ENCODE measurements at regions not wholly inside any gene's neighbourhood (a gene's known extent, or its start where the extent isn't known, plus 50 kb on each side); places are given as distances from the start of the nearest gene placed in this dataset.

DNA sequence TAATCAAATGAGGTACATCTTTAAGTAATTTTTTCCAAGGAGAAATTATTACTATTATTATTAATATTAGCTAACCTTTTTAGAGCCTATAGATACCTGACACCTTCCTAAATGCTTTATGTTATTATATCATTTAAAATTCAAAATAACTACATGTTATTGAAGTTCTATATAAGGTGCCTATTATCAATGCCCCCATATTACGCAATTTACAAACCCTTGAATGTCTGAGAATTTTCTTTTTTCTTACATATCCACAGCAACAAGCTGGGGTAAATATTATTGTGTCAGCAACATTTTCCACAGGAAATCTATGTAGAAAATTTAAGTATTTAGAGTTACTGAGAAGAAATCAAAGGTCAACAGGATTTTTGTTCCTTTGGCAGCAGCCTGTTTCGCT is 327.3 kb downstream of the NXPE2 start:
- DNase-seq (ENCODE audit: low read depth in 4 of 4, low spot score in 3 of 4), result no peak

DNA sequence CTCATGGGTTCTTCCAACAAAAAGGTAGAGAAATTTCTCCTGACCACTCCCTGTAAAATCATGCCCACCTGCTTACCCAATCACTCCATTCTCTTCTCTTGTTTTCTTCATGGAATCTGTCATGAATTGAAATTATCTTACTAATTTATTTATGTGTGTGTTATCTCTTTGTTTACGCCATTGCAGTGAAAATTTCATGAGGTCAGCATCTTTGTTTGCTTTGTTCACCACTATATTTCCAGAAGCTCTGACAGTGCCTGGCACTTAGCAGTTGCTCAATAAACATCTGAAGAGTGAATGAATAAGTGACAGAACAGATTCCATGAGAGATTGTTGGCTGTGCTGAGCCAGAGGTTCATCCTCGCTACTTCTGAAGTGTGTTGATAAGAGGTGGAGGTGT is 329.5 kb downstream of the NXPE2 start:
- no peak for DNase-seq (ENCODE audit: low read depth in 4 of 4, low spot score in 3 of 4)

- no peak for DNase-seq (ENCODE audit: low read depth in 4 of 4, low spot score in 3 of 4)
Measured at GRCh38 chr11:115008799-115009198, 330.5 kb downstream of the NXPE2 start.

DNA sequence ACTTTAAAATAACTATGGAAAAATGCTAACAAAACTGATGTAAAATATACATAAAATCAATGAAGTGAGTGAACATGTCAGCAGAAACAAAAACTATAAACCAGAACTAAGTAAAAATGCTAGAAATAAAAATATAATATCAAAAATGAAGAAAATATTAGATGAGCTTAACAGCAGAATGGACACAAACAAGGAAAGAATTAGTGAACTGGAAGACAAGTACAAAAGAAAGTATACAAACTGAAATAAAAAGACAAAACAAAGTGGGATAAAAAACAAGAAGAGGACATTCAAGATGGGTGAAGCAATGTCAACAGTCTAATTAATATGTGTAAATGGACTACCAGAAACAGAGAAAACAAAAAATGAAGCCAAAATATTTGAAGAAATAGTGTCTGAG is 339.2 kb downstream of the NXPE2 start:
- DNase-seq (ENCODE audit: low read depth in 4 of 4, low spot score in 3 of 4), result no peak

GRCh38 chr11:115030166-115030565 is 351.8 kb downstream of the NXPE2 start:
- no peak for DNase-seq (ENCODE audit: low read depth in 4 of 4, low spot score in 3 of 4)

GRCh38 chr11:115036406-115037180 is 358.3 kb downstream of the NXPE2 start:
- no peak for DNase-seq (ENCODE audit: low read depth in 4 of 4, low spot score in 3 of 4)

DNA sequence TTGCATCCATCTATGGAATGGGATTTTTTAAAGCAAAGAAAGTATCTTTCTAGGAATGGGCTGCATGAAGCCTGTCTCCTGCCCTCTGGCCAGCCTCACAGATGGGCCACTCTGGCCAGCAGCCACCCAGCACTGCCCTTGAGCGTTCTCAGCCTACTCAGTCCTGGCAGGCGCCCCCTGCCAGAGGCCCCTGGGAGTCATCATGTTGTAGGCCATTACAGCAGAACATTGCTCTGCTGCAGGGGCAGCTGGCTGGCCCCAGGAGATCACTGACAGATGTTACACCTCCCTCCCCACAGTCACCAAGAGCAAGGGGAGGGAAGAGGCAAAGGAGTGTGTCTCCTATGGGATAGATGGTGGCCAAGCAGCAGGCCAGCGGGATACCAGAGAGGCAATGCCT is 363.7 kb downstream of the NXPE2 start:
- no peak for DNase-seq (ENCODE audit: low read depth in 4 of 4, low spot score in 3 of 4)

DNA sequence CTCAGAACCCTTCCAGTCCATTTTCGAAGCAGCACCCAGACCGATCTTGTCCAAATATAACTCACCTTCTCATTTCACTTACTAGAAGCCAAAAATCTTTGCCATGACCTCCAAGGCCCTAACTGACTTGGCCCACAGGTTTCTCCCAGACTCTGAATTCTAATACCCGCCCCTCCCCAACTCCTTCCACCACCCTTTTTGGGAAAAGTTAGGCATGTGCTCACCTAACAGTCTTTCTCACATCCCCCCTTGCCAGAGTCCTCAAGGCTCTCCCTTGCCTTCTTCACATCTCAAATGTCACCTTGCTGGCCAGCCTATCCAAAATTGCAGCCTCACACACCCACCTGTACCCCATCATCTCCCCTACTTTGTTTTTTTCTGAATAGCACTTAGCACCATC is 369.3 kb downstream of the NXPE2 start:
- DNase-seq (ENCODE audit: low read depth in 4 of 4, low spot score in 3 of 4), result no peak

DNA sequence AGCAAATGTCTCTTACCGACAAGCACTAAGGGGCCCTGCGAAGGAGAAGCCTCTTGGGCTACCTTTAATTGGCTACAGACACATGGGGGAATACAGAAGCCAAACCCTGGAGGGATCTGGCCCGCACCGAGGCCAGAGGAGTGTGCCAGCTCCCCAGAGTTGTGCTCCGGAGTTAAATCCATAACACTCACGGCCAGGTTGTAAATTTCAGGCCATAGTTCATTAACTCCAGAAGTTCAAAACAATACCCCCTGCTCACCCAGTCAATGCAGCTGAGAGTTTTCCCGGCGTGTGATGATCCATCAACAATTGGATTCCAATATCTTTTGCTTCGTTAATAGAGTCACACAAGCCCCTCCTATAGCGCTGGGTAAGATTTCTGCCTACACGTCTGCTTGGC is 371.5 kb downstream of the NXPE2 start:
- DNase-seq (ENCODE audit: low read depth in 4 of 4, low spot score in 3 of 4), result no peak

- DNase-seq (ENCODE audit: low read depth in 4 of 4, low spot score in 3 of 4), result no peak
Measured at GRCh38 chr11:115050756-115051155, 372.4 kb downstream of the NXPE2 start.

DNA sequence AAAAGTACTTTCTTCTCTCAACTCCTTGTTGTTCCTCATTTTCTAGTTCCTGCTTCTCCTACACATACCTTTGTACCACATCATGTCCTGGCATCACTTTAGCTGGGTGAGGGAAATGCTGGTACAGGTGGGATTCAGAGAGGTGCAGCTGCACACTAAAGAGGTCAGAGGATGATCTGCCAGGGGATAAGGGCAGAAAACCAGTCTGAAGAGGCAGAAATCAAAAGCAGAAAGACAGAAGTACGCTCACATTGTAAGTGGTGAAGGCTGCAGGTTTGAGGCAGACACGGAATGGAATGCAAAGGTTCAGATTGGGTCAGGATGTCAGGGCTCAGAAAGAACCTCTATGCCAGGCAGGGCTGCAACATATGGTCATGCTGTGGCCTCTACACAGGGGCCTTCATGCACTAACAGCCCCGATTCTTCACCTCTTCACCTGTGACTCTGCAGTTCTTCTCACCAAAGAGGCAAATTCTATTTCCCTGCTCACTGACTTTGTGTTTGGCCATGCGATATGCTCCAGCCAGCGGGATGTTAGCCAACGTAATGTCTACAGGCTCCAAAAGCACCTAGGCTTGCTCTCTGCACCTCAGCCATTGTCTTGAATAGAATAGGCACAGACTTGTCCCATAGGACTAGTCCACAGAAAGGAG is 373.7 kb downstream of the NXPE2 start:
- no peak for DNase-seq (ENCODE audit: low read depth in 4 of 4, low spot score in 3 of 4)

DNA sequence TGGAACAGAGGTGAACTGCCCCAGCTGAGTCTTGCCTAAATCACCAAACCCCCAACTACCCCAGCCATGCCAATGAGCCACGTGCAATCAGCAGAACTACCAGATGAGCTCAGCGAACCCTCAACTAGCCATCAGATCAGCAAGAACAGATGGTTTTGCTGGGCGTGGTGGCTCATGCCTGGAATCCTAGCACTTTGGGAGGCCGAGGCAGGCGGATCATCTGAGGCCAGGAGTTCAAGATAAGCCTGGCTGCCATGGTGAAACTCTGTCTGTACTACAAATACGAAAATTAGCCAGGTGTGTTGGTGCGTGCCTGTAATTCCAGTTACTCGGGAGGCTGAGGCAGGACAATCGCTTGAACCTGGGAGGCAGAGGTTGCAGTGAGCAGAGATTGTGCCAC is 374.3 kb downstream of the NXPE2 start:
- DNase-seq (ENCODE audit: low read depth in 4 of 4, low spot score in 3 of 4), result no peak

GRCh38 chr11:115054570-115055538 is 376.5 kb downstream of the NXPE2 start:
- DNase-seq (ENCODE audit: low read depth in 4 of 4, low spot score in 3 of 4), result no peak

GRCh38 chr11:115056514-115056913 is 378.2 kb downstream of the NXPE2 start:
- no peak for DNase-seq (ENCODE audit: low read depth in 4 of 4, low spot score in 3 of 4)

DNA sequence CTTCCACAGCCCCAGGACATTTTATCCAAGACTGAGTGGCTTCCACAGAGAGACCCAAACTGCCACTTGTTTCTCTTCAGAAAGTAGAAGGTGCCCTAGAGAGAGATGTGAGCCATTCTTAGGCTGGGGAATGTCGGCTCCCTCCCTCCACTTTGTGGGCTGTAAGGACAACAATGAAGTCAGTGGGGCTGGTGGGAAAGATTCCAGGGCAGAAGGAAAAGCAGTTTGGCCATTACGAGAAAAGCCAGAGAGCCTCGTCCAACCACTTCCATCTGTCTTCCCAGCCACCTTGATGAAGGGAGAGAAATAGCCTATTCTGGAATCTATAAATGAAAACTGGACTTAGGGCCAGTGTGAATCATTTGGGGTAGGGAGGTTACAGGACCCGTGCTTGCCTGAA is 382.5 kb downstream of the NXPE2 start:
- DNase-seq (ENCODE audit: low read depth in 4 of 4, low spot score in 3 of 4), result no peak

- DNase-seq (ENCODE audit: low read depth in 4 of 4, low spot score in 3 of 4), result no peak
Measured at GRCh38 chr11:115065314-115065713, 387.0 kb downstream of the NXPE2 start.

DNA sequence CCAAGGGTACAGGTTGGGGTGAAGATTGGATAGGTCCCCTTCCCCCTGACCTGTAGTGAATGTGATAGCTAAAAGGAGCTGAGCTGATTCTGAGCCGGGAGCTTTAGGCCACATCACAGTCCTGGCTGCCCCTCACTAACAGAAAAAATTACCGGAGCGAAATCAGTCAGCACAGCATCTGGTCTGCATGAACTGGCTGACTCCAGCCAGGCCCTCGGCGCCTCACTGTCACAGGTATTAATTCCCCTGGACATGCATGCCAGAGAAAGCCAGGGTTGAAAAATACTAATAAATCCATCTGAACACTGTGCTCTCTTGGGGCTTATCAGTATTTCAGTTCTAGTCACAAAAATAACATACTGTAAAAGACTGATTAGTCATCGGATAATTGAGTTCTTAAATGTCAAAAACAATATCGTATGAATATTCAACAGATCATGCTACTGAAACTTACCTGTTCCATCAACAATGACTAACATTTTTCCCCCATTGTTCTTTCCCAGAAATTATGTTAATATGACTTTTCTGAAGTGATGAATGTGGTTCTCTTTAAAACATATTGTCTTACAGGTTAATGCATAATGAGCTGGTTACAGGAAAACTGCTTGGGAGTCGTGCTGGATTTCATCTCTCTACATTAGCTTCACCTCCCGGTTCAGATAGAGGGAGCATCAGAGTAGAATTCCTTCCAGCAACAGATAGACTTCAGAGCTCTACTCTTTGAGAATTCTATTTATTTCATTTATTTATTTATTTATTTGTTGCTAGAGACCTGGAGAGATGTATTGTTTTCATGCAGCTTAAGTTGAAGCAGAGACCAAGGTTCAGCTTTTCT is 387.7 kb downstream of the NXPE2 start:
- DNase-seq (ENCODE audit: low read depth in 4 of 4, low spot score in 3 of 4), result no peak

- no peak for DNase-seq (ENCODE audit: low read depth in 4 of 4, low spot score in 3 of 4)
Measured at GRCh38 chr11:115067471-115067870, 389.1 kb downstream of the NXPE2 start.

GRCh38 chr11:115067900-115068530 is 389.7 kb downstream of the NXPE2 start:
- DNase-seq (ENCODE audit: low read depth in 4 of 4, low spot score in 3 of 4), result no peak

GRCh38 chr11:115069599-115069998 is 391.3 kb downstream of the NXPE2 start:
- DNase-seq (ENCODE audit: low read depth in 4 of 4, low spot score in 3 of 4), result no peak
